Fibroblast of skin of left biceps (primary cell): ENCODE measurements at regions not wholly inside any gene's neighbourhood (a gene's known extent, or its start where the extent isn't known, plus 50 kb on each side); places are given as distances from the start of the nearest gene placed in this dataset.

Experiments
- DNase-seq, 2 experiments: peaks; one replicate each; pipeline ENCODE4 v3.0.0-alpha.2; 2013; ENCODE audit warnings: low read depth in 2 of 2

GRCh38 chr10:90458571-90458970 is 399.3 kb downstream of the HTR7 start:
- no peak for DNase-seq

- no peak for DNase-seq
Measured at GRCh38 chr10:90461437-90462155, 396.2 kb downstream of the HTR7 start.

GRCh38 chr10:90462749-90463470 is 394.9 kb downstream of the HTR7 start:
- peak; percentile 35 to 41 for DNase-seq

GRCh38 chr10:90464329-90464728 is 393.5 kb downstream of the HTR7 start:
- DNase-seq: no peak

- no peak for DNase-seq
Measured at GRCh38 chr10:90470966-90471365, 386.9 kb downstream of the HTR7 start.

- DNase-seq: no peak
Measured at GRCh38 chr10:90480466-90480865, 377.4 kb downstream of the HTR7 start.

DNA sequence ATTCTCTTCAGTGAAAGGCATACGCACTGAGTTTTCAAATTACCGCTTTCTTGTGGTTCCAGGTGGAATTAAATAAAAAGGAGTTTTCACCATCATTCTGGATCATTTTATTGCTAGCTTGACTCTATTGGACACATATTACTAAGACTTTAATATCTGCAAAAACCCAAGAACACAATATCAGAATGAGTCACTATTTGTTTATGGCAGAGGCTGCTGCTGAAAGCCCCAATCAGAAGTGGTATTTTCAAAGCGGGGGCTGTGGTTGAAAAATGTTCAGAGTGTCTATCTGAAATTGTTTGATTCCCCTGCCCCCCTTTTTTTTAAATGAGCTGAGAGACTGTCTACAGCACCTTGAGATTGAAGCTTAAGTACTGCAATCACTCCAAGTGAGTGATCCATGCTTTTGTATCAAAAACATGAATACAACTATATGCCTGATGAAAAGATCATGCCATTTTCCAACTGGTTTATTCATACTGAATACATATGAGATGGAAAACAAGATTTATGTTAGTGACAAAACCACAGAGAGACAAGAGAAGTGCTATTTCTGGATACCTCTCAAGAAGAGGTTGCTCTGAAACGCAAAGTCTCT is 376.4 kb downstream of the HTR7 start:
- no peak for DNase-seq

GRCh38 chr10:90484518-90484917 is 373.3 kb downstream of the HTR7 start:
- no peak for DNase-seq

GRCh38 chr10:90494183-90494582 is 363.7 kb downstream of the HTR7 start:
- DNase-seq: no peak

DNA sequence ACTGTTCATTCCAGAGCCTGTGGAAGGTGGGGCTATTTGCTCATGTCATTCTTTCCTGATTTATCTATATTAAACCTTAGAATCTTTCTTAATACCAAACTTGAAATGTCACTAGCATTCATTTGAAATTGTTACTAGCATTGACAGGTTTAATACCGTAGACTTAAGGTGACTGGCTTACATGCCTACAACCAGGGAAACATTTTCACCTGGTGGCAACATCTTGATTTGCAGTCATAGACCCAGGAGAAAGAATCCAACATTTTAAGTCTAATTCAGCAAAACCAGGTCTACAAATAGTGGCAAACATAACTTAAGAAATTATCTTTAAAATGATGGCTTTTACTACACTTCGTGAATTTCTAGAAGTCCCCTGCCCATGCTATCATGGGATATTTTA is 353.7 kb downstream of the HTR7 start:
- DNase-seq: no peak

DNA sequence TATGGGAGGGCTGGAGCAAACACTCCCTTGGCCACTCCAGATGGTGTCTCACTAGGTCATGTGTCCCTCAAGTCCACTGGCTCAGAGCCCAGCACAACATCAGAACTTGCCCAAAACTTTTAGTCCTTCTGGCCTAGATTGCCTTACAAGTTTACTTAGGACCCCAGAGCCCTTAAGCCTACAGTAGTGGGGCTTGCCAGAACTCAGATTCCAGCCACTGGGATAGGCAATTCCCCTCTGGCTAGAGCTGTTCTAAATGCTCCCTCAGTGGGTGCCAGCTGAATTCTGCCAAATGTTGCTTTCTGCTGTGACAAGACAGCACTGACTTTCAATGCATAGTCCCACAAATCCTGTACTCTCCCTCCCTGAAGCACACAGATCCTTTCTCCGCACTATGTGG is 331.1 kb downstream of the HTR7 start:
- DNase-seq: no peak

DNA sequence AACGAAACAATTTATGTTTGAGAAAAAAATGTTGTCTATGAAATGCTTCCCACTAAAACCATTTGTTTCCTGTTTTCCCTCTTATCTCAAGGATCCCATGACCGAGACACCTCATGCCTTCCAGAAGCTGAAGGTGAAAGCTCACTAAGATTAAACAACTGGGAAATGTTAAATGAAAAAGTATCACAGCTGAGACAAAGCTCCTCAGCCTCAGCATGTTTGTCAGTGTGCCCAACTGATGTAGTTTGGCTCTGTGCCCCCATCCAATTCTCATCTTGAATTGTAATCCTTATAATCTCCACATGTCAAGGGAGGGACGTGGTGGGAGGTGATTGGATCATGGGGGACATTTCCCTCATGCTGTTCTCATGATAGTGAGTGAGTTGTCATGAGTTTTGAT is 327.3 kb downstream of the HTR7 start:
- no peak for DNase-seq

GRCh38 chr10:90557385-90557784 is 300.5 kb downstream of the HTR7 start:
- DNase-seq: no peak

- DNase-seq: no peak
Measured at GRCh38 chr10:90560331-90560730, 297.5 kb downstream of the HTR7 start.

GRCh38 chr10:90561666-90562065 is 296.2 kb downstream of the HTR7 start:
- no peak for DNase-seq

DNA sequence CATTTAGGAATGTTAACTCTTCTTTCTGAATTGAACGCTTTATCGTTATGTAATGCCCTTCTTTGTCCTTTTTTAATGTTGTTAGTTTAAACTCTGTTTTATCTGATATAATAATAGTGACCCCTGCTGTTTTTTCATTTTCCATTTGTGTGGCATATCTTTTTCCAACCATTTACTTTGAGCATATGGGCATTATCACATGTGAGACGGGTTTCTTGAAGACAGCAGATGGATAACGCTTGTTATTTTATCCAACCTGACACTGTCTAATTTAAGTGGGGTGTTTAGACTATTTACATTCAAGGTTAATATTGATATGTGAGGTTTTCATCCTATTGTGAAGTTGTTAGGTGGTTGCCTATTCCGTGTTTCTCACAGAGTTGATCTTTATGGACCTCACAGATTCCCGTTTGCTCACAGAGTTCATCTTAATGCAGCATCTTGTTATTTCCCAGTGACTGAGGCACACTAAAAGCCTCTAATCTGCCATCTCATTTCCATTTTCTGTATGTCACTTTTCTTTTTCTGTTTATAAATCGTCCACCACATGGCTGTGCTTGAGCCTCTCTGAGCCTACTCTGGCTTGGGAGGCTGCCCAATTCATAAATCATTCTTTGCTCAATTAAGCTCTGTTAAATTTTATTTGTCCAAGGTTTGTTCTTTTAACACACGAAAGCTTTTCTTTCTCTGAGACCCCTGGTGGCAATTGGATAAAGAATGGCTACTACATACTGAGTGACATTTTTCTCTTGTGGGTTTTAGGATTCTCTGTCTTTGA is 286.2 kb downstream of the HTR7 start:
- DNase-seq: no peak

DNA sequence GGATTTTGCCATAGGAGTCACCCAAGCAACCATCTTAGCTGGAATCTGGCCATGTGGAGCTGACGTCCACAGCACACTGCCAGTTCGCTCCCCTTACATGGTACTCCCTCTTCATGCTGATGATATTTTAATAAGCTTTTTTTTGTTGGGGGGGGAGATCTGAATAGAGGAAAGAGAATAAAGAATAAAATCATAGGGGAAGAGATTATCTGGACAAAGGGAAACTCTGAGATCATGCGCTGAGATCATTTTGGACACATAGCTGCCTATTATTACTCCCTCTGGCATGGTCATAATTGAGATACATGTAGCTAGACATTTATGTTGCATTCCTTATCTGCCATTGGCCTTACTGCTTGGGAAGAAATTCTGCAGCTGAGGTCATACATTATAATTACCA is 282.7 kb downstream of the HTR7 start:
- no peak for DNase-seq

- DNase-seq: no peak
Measured at GRCh38 chr10:90577569-90577968, 280.3 kb downstream of the HTR7 start.

- no peak for DNase-seq
Measured at GRCh38 chr10:90579602-90580242, 278.1 kb downstream of the HTR7 start.

DNA sequence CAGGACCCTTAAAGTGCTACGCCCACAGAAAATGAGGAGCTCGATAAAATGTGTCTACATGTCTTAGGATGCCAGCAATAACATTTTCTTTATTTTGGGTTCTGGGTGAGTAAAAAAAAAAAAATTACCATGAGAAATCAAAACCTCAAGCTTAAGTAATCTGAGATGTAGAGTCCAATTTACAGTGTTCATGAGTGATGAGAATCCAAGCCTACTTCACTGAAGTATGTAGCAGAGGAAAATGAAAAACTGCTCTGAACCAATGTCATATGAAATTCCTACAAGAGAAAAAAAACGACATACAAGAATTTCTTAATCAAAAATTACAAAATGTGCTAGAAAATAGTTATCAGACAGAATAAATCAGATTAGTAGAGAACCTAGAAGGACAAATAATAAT is 274.4 kb downstream of the HTR7 start:
- no peak for DNase-seq

- DNase-seq: no peak
Measured at GRCh38 chr10:90587081-90587491, 270.8 kb downstream of the HTR7 start.

- no peak for DNase-seq
Measured at GRCh38 chr10:90587561-90587960, 270.3 kb downstream of the HTR7 start.
